ENCODE measurements at regions not wholly inside any gene's neighbourhood (a gene's known extent, or its start where the extent isn't known, plus 50 kb on each side); places are given as distances from the start of the nearest gene placed in this dataset.

DNA sequence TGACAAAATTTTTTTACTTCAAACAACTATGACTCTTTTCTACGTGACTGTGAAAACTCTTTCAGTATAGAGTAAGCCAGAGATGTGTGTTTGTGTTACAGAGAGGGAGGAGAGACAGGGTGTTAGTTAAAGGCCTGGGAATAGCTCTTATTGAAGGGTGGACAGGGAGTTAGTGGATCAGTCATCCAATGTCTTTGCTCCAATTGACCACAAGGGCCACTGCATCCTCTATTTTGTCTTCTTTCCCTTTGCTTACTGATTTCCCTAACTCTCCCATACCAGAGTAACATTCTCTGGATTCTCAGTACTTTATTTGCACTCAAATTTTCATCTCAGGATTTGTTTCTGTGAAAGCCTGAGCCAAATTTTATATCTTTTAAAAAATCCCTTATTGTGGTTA lies 920.3 kb downstream of the CDH18 start:
- no peak for DNase-seq
- H3K27ac ChIP-seq (ENCODE audit: low read depth, low read length), result no peak overlapping the region
- H3K4me1 ChIP-seq (ENCODE audit: control insufficient read depth, insufficient read depth, low read length), result no peaks in the 10 kb centered on the region
- Mint-ChIP-seq H3K27ac (no peak overlapping the region), H3K9me3 (no peaks in the 10 kb centered on the region), H3K36me3 (ENCODE audit: low read depth) (no peaks in the 10 kb centered on the region), H3K4me3 (no peak overlapping the region), H3K27me3 (ENCODE audit: insufficient read depth) (no peaks in the 10 kb centered on the region), H3K4me1 (no peaks in the 10 kb centered on the region)
- no peak overlapping the region for H3K4me3 ChIP-seq (ENCODE audit: low read length)
- H3K9me3 ChIP-seq (ENCODE audit: control insufficient read depth, low read length), result no peaks in the 10 kb centered on the region
- H3K36me3 ChIP-seq (ENCODE audit: control insufficient read depth, insufficient read depth, low read length), result no peaks in the 10 kb centered on the region
- H3K9ac ChIP-seq (ENCODE audit: extremely low read depth, low read length, poor library complexity, severe bottlenecking), result no peak overlapping the region
- WGBS, 2 experiments (ENCODE audit: insufficient coverage in 1 of 2, insufficient read length in 1 of 2), result 79% methylated on average over 1 of the region's 1 CpG; no CpG with 5 or more reads in 1 of the 2 experiments
- TF ChIP-seq, protein P1, sequence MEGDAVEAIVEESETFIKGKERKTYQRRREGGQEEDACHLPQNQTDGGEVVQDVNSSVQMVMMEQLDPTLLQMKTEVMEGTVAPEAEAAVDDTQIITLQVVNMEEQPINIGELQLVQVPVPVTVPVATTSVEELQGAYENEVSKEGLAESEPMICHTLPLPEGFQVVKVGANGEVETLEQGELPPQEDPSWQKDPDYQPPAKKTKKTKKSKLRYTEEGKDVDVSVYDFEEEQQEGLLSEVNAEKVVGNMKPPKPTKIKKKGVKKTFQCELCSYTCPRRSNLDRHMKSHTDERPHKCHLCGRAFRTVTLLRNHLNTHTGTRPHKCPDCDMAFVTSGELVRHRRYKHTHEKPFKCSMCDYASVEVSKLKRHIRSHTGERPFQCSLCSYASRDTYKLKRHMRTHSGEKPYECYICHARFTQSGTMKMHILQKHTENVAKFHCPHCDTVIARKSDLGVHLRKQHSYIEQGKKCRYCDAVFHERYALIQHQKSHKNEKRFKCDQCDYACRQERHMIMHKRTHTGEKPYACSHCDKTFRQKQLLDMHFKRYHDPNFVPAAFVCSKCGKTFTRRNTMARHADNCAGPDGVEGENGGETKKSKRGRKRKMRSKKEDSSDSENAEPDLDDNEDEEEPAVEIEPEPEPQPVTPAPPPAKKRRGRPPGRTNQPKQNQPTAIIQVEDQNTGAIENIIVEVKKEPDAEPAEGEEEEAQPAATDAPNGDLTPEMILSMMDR (conservative IDR thresholded peaks at IDR 0.05), result peak; percentile 60
- H3K27me3 ChIP-seq (ENCODE audit: control insufficient read depth, insufficient read depth, low read length, poor library complexity, severe bottlenecking), result no peaks in the 10 kb centered on the region

DNA sequence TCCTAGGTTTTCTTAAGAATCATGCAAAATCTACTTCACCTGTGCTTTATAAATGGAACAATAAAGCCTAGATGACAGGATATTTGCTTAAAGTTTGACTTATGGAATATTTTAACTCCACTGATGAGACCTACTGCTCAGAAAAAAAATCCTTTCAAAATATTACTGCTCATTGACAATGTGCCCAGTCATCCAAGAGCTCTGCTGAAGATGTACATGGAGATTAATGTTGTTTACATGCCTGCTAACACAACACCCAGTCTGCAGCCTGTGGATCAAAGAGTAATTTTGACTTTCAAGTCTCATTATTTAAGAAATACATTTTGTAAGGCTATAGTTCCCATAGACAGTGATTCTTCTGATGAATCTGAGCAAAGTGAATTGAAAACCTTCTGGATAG lies 889.6 kb downstream of the CDH18 start:
- Histone ChIP-seq H3K4me3 (ENCODE audit: low read length) (no peak overlapping the region), H3K4me1 (ENCODE audit: control insufficient read depth, insufficient read depth, low read length) (no peaks in the 10 kb centered on the region), H3K9me3 (ENCODE audit: control insufficient read depth, low read length) (no peaks in the 10 kb centered on the region), H3K27me3 (ENCODE audit: control insufficient read depth, insufficient read depth, low read length, poor library complexity, severe bottlenecking) (no peaks in the 10 kb centered on the region), H3K9ac (ENCODE audit: extremely low read depth, low read length, poor library complexity, severe bottlenecking) (no peak overlapping the region), H3K36me3 (ENCODE audit: control insufficient read depth, insufficient read depth, low read length) (no peaks in the 10 kb centered on the region), H3K27ac (ENCODE audit: low read depth, low read length) (no peak overlapping the region)
- Mint-ChIP-seq H3K27me3 (ENCODE audit: insufficient read depth) (no peaks in the 10 kb centered on the region), H3K4me3 (no peak overlapping the region), H3K36me3 (ENCODE audit: low read depth) (no peaks in the 10 kb centered on the region), H3K27ac (no peak overlapping the region), H3K9me3 (peaks cover 1% of the 10 kb centered on the region), H3K4me1 (no peaks in the 10 kb centered on the region)
- TF ChIP-seq, protein P1 (conservative IDR thresholded peaks at IDR 0.05), result no peak
- DNase-seq, result no peak

DNA sequence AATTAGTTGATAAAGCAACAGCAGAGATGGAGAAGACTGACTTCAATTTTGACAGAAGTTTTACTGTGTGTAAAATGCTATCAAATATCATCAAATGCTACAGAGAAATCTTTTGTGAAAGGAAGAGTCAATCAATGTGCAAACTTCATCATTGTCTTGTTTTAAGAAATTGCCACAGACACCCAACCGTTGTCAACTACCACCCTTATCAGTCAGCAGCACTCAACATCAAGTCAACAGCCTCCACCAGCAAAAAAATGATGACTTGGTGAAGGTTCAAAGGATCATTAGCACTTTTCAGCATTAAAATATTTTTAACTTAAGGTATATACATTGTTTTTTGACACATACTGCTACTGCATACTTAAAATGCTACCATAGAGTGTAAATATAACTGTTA lies 888.8 kb downstream of the CDH18 start:
- no peak for DNase-seq
- 93% methylated on average over 1 of the region's 1 CpG; no CpG with 5 or more reads in 1 of the 2 experiments for WGBS, 2 experiments (ENCODE audit: insufficient coverage in 1 of 2, insufficient read length in 1 of 2)
- no peaks in the 10 kb centered on the region for H3K4me1 Mint-ChIP-seq

More for the DNA sequence above, 888.8 kb downstream of the CDH18 start:
- H3K4me3 ChIP-seq (ENCODE audit: low read length), result no peak overlapping the region
- H3K27me3 ChIP-seq (ENCODE audit: control insufficient read depth, insufficient read depth, low read length, poor library complexity, severe bottlenecking), result no peaks in the 10 kb centered on the region
- no peak overlapping the region for H3K27ac Mint-ChIP-seq
- no peaks in the 10 kb centered on the region for H3K27me3 Mint-ChIP-seq (ENCODE audit: insufficient read depth)
- H3K36me3 Mint-ChIP-seq (ENCODE audit: low read depth), result no peaks in the 10 kb centered on the region
- TF ChIP-seq, protein P1 (conservative IDR thresholded peaks at IDR 0.05), result no peak
- no peaks in the 10 kb centered on the region for H3K36me3 ChIP-seq (ENCODE audit: control insufficient read depth, insufficient read depth, low read length)
- peaks cover 1% of the 10 kb centered on the region for H3K9me3 Mint-ChIP-seq
- H3K9me3 ChIP-seq (ENCODE audit: control insufficient read depth, low read length), result no peaks in the 10 kb centered on the region
- H3K27ac ChIP-seq (ENCODE audit: low read depth, low read length), result no peak overlapping the region
- H3K9ac ChIP-seq (ENCODE audit: extremely low read depth, low read length, poor library complexity, severe bottlenecking), result no peak overlapping the region
- H3K4me1 ChIP-seq (ENCODE audit: control insufficient read depth, insufficient read depth, low read length), result no peaks in the 10 kb centered on the region
- H3K4me3 Mint-ChIP-seq, result no peak overlapping the region

Data from endodermal cell (in vitro differentiated cells).